ENCODE measurements at regions not wholly inside any gene's neighbourhood (a gene's known extent, or its start where the extent isn't known, plus 50 kb on each side); places are given as distances from the start of the nearest gene placed in this dataset.

- no peak for DNase-seq (ENCODE audit: low spot score)
Observed at GRCh38 chrX:40485102-40485826, 95.5 kb upstream of the ATP6AP2 start.

GRCh38 chrX:40484408-40485091 lies 96.2 kb upstream of the ATP6AP2 start:
- DNase-seq (ENCODE audit: low spot score) = no peak

- DNase-seq (ENCODE audit: low spot score) = no peak
Observed at GRCh38 chrX:40483502-40483901, 97.3 kb upstream of the ATP6AP2 start.

GRCh38 chrX:40479777-40480318 lies 100.9 kb upstream of the ATP6AP2 start:
- no peak for DNase-seq (ENCODE audit: low spot score)

GRCh38 chrX:40478474-40479065 lies 102.2 kb upstream of the ATP6AP2 start:
- no peak for DNase-seq (ENCODE audit: low spot score)

GRCh38 chrX:40476958-40477357 lies 103.8 kb upstream of the ATP6AP2 start:
- no peak for DNase-seq (ENCODE audit: low spot score)

GRCh38 chrX:40474645-40475044 lies 106.1 kb upstream of the ATP6AP2 start:
- no peak for DNase-seq (ENCODE audit: low spot score)

- peak; percentile 12 for DNase-seq (ENCODE audit: low spot score)
Observed at GRCh38 chrX:40474205-40474626, 106.6 kb upstream of the ATP6AP2 start.

- DNase-seq (ENCODE audit: low spot score) = no peak
Observed at GRCh38 chrX:40473460-40474204, 107.1 kb upstream of the ATP6AP2 start.

- DNase-seq (ENCODE audit: low spot score) = peak; percentile 64
Observed at GRCh38 chrX:40471965-40472648, 108.7 kb upstream of the ATP6AP2 start.

- DNase-seq (ENCODE audit: low spot score) = no peak
Observed at GRCh38 chrX:40470830-40471429, 109.8 kb upstream of the ATP6AP2 start.

- DNase-seq (ENCODE audit: low spot score) = no peak
Observed at GRCh38 chrX:40469316-40469715, 111.5 kb upstream of the ATP6AP2 start.

GRCh38 chrX:40468033-40468846 lies 112.5 kb upstream of the ATP6AP2 start:
- peak; percentile 60 for DNase-seq (ENCODE audit: low spot score)

- DNase-seq (ENCODE audit: low spot score) = no peak
Observed at GRCh38 chrX:40467454-40467853, 113.3 kb upstream of the ATP6AP2 start.

GRCh38 chrX:40465735-40466551 lies 114.8 kb upstream of the ATP6AP2 start:
- DNase-seq (ENCODE audit: low spot score) = no peak

GRCh38 chrX:40462795-40463194 lies 118.0 kb upstream of the ATP6AP2 start:
- no peak for DNase-seq (ENCODE audit: low spot score)

GRCh38 chrX:40460926-40461325 lies 119.8 kb upstream of the ATP6AP2 start:
- DNase-seq (ENCODE audit: low spot score) = no peak

GRCh38 chrX:40459571-40460158 lies 121.1 kb upstream of the ATP6AP2 start:
- no peak for DNase-seq (ENCODE audit: low spot score)

- DNase-seq (ENCODE audit: low spot score) = no peak
Observed at GRCh38 chrX:40457406-40457805, 123.4 kb upstream of the ATP6AP2 start.

Measured in AG20443 (cell line).